Testis (tissue), 2 donors: ENCODE measurements at regions not wholly inside any gene's neighbourhood (a gene's known extent, or its start where the extent isn't known, plus 50 kb on each side); places are given as distances from the start of the nearest gene placed in this dataset.

Experiments used
- POLR2A ChIP-seq: fragments of 450-650 bp; IDR thresholded peaks from one replicate; pipeline ENCODE4 v1.6.1; 2017; ENCODE audit warnings: antibody characterized with exemption, mild to moderate bottlenecking, moderate library complexity
- TF ChIP-seq, protein P1 (sequence below), 3 experiments: fragments of 450-650 bp in 2 of 3; fragments of 200-600 bp in 1 of 3; sonication (generic) in 1 of 3; IDR thresholded peaks; one replicate each; pipeline ENCODE4 v1.5.1; 2016 to 2019; ENCODE audit warnings: antibody characterized with exemption in 3 of 3, mild to moderate bottlenecking in 2 of 3, moderate library complexity in 1 of 3

- TF ChIP-seq, protein P1, sequence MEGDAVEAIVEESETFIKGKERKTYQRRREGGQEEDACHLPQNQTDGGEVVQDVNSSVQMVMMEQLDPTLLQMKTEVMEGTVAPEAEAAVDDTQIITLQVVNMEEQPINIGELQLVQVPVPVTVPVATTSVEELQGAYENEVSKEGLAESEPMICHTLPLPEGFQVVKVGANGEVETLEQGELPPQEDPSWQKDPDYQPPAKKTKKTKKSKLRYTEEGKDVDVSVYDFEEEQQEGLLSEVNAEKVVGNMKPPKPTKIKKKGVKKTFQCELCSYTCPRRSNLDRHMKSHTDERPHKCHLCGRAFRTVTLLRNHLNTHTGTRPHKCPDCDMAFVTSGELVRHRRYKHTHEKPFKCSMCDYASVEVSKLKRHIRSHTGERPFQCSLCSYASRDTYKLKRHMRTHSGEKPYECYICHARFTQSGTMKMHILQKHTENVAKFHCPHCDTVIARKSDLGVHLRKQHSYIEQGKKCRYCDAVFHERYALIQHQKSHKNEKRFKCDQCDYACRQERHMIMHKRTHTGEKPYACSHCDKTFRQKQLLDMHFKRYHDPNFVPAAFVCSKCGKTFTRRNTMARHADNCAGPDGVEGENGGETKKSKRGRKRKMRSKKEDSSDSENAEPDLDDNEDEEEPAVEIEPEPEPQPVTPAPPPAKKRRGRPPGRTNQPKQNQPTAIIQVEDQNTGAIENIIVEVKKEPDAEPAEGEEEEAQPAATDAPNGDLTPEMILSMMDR (IDR thresholded peaks at IDR 0.05): no peak
- no peak for TF ChIP-seq POLR2A
These were observed 192.5 kb downstream of the MFSD1 start for GRCh38 chr3:158994386-158994785.
